H1 (cell line): ENCODE measurements at regions not wholly inside any gene's neighbourhood (a gene's known extent, or its start where the extent isn't known, plus 50 kb on each side); places are given as distances from the start of the nearest gene placed in this dataset.

Experiments
- CTCF ChIA-PET: fragments of 300-600 bp; sonication (Branson Sonifier 250); formaldehyde crosslinking; loops from one replicate; lab custom pipeline; 2021; ENCODE audit not compliant: partially characterized antibody; lab: Charles Lee
- POLR2A ChIA-PET: fragments of 300-600 bp; sonication (Branson Sonifier 250); formaldehyde crosslinking; loops from one replicate; lab custom pipeline; 2021; ENCODE audit warnings: inconsistent platforms; ENCODE audit not compliant: partially characterized antibody; lab: Charles Lee
- DNase-seq, 2 experiments: peaks; one replicate each; pipeline versions ENCODE4 v3.0.0 to v3.0.0-alpha.2; 2010 to 2022; ENCODE audit warnings: low spot score in 2 of 2, low read depth in 1 of 2, mixed read lengths in 1 of 2
- FAIRE-seq: peaks from 2 replicates; lab custom pipeline; 2011; peaks lifted over from hg19 to GRCh38; lab: Jason Lieb, UNC
- H2AFZ ChIP-seq: 2 replicates; pipeline ENCODE4 v1.8.1; 2012; ENCODE audit warnings: low read length, inconsistent platforms
- H2AK5ac ChIP-seq: 2 replicates; pipeline ENCODE4 v1.6.1; 2013; ENCODE audit warnings: low read depth, low read length
- H2BK120ac ChIP-seq: replicated peaks from 2 replicates; pipeline ENCODE3; 2013; ENCODE audit warnings: low read depth, low read length, inconsistent platforms
- H2BK12ac ChIP-seq: 2 replicates; pipeline ENCODE4 v1.6.1; 2013; ENCODE audit warnings: low read depth, low read length
- H2BK15ac ChIP-seq: 2 replicates; pipeline ENCODE4 v1.6.1; 2013; ENCODE audit warnings: low read length
- H2BK20ac ChIP-seq: 2 replicates; pipeline ENCODE4 v1.6.1; 2013; ENCODE audit warnings: low read length
- H2BK5ac ChIP-seq: 2 replicates; pipeline ENCODE4 v1.6.1; 2013; ENCODE audit warnings: low read depth, low read length
- H3K14ac ChIP-seq: 2 replicates; pipeline ENCODE4 v1.6.1; 2013; ENCODE audit warnings: inconsistent platforms; ENCODE audit not compliant: insufficient read length
- H3K18ac ChIP-seq: 2 replicates; pipeline ENCODE4 v1.6.1; 2013; ENCODE audit warnings: low read length; ENCODE audit errors: extremely low read depth
- H3K23ac ChIP-seq: 2 replicates; pipeline ENCODE4 v1.6.1; 2013; ENCODE audit warnings: inconsistent platforms; ENCODE audit not compliant: insufficient read length
- H3K23me2 ChIP-seq: 2 replicates; pipeline ENCODE4 v1.6.1; 2013; ENCODE audit warnings: low read depth, low read length
- H3K27ac ChIP-seq: 2 replicates; pipeline ENCODE4 v1.6.1; 2011; ENCODE audit warnings: low read depth, low read length, inconsistent platforms
- H3K27me3 ChIP-seq, 4 experiments: replicated peaks in 1 of 4; 1 replicate in 1 of 4; 2 replicates in 3 of 4; pipeline versions ENCODE4 v1.6.1 to v1.8.1; 2011 to 2013; ENCODE audit warnings: low read length in 3 of 4, mild to moderate bottlenecking in 3 of 4, inconsistent platforms in 2 of 4, mixed read lengths in 2 of 4, moderate library complexity in 1 of 4; ENCODE audit not compliant: control insufficient read depth in 3 of 4, insufficient read depth in 3 of 4; ENCODE audit errors: extremely low read depth in 1 of 4
- H3K36me3 ChIP-seq, 4 experiments: 2 replicates each; pipeline versions ENCODE4 v1.6.1 to v1.8.1; 2011 to 2013; ENCODE audit warnings: mild to moderate bottlenecking in 4 of 4, low read length in 3 of 4, moderate library complexity in 2 of 4, control low read depth in 1 of 4, inconsistent platforms in 1 of 4; ENCODE audit not compliant: insufficient read depth in 4 of 4, control insufficient read depth in 2 of 4
- H3K4ac ChIP-seq: replicated peaks from 2 replicates; pipeline ENCODE3; 2013; ENCODE audit warnings: low read length, low read depth, mixed read lengths, inconsistent platforms; ENCODE audit not compliant: insufficient read length
- H3K4me1 ChIP-seq, 4 experiments: replicated peaks in 1 of 4; 1 replicate in 1 of 4; 2 replicates in 3 of 4; pipeline versions ENCODE4 v1.6.1 to v1.8.1; 2011 to 2013; ENCODE audit warnings: low read length in 3 of 4, inconsistent platforms in 2 of 4, mixed read lengths in 1 of 4; ENCODE audit not compliant: insufficient read depth in 4 of 4, control insufficient read depth in 3 of 4
- H3K4me2 ChIP-seq, 2 experiments: 2 replicates each; pipeline versions ENCODE4 v1.6.1 to v1.8.1; 2011 to 2013; ENCODE audit warnings: low read depth in 2 of 2, low read length in 2 of 2, control low read depth in 1 of 2, inconsistent platforms in 1 of 2, mild to moderate bottlenecking in 1 of 2; ENCODE audit not compliant: insufficient read depth in 1 of 2
- H3K4me3 ChIP-seq, 4 experiments: fragments of 200-600, 300-600 bp in 1 of 4; sonication (generic), shearing (Covaris generic), sonication (Bioruptor Twin) in 1 of 4; 2 replicates each; pipeline versions ENCODE4 v1.5.1 to v1.8.1; 2011 to 2016; ENCODE audit warnings: low read length in 4 of 4, low read depth in 3 of 4, control low read depth in 2 of 4, inconsistent platforms in 2 of 4, mild to moderate bottlenecking in 2 of 4, mixed read lengths in 1 of 4, moderate library complexity in 1 of 4; ENCODE audit not compliant: insufficient read depth in 2 of 4; ENCODE audit errors: extremely low read depth in 1 of 4
- H3K56ac ChIP-seq: replicated peaks from 2 replicates; pipeline ENCODE3; 2013; ENCODE audit warnings: low read depth, mild to moderate bottlenecking, mixed read lengths, low read length, inconsistent platforms; ENCODE audit not compliant: insufficient read length
- H3K79me1 ChIP-seq: 2 replicates; pipeline ENCODE4 v1.6.1; 2013; ENCODE audit warnings: low read depth, low read length, control low read depth
- H3K79me2 ChIP-seq, 2 experiments: 2 replicates each; pipeline versions ENCODE4 v1.6.1 to v1.8.1; 2012 to 2013; ENCODE audit warnings: low read length in 2 of 2, mild to moderate bottlenecking in 2 of 2, inconsistent platforms in 1 of 2; ENCODE audit not compliant: insufficient read depth in 2 of 2, control insufficient read depth in 1 of 2
- H3K9ac ChIP-seq, 4 experiments: replicated peaks in 1 of 4; 1 replicate in 1 of 4; 2 replicates in 3 of 4; pipeline versions ENCODE4 v1.6.1 to v1.8.1; 2011 to 2013; ENCODE audit warnings: low read depth in 3 of 4, low read length in 3 of 4, control low read depth in 2 of 4, mild to moderate bottlenecking in 2 of 4, moderate library complexity in 2 of 4, inconsistent platforms in 1 of 4; ENCODE audit errors: extremely low read depth in 1 of 4
- H3K9me3 ChIP-seq, 2 experiments: 2 replicates each; pipeline versions ENCODE4 v1.6.1 to v1.8.1; 2012 to 2013; ENCODE audit warnings: mild to moderate bottlenecking in 2 of 2, moderate library complexity in 2 of 2, control low read depth in 1 of 2, inconsistent platforms in 1 of 2, low read depth in 1 of 2, low read length in 1 of 2, mixed read lengths in 1 of 2; ENCODE audit not compliant: insufficient read depth in 2 of 2
- H4K20me1 ChIP-seq, 2 experiments: replicated peaks in 1 of 2; 2 replicates each; pipeline versions ENCODE3 to v1.8.1; 2011 to 2013; ENCODE audit warnings: inconsistent platforms in 2 of 2, low read length in 2 of 2, mild to moderate bottlenecking in 1 of 2; ENCODE audit not compliant: insufficient read depth in 2 of 2, control insufficient read depth in 1 of 2
- H4K5ac ChIP-seq: 2 replicates; pipeline ENCODE4 v1.6.1; 2013; ENCODE audit warnings: low read length, low read depth, mixed read lengths, inconsistent platforms; ENCODE audit not compliant: insufficient read length
- H4K8ac ChIP-seq: 2 replicates; pipeline ENCODE4 v1.8.0; 2013; ENCODE audit warnings: mild to moderate bottlenecking, moderate library complexity, low read length, inconsistent platforms; ENCODE audit not compliant: insufficient read depth; ENCODE audit errors: extremely low read depth
- H4K91ac ChIP-seq: replicated peaks from 2 replicates; pipeline ENCODE3; 2013; ENCODE audit warnings: low read length, mixed read lengths, inconsistent platforms; ENCODE audit not compliant: insufficient read length
- JUND ChIP-seq: IDR thresholded peaks from 2 replicates; pipeline ENCODE4 v1.6.1; 2011; ENCODE audit warnings: mild to moderate bottlenecking, improper control_type of control experiment, low read length
- MAFK ChIP-seq: IDR thresholded peaks from 2 replicates; pipeline ENCODE4 v1.6.1; 2012; ENCODE audit warnings: low read depth, mild to moderate bottlenecking, improper control_type of control experiment, low read length
- RAD21 ChIP-seq, 2 experiments: IDR thresholded peaks in 1 of 2; conservative IDR thresholded peaks in 1 of 2; 2 replicates each; pipeline ENCODE4 v1.6.1; 2011; ENCODE audit warnings: low read depth in 2 of 2, low read length in 2 of 2, improper control_type of control experiment in 1 of 2, inconsistent platforms in 1 of 2, mild to moderate bottlenecking in 1 of 2, moderate library complexity in 1 of 2
- RBBP5 ChIP-seq: IDR thresholded peaks from 2 replicates; pipeline ENCODE4 v1.7.1; 2012; ENCODE audit warnings: low read depth, mild to moderate bottlenecking, inconsistent platforms, low read length, moderate library complexity, borderline replicate concordance
- SIX5 ChIP-seq: IDR thresholded peaks from 2 replicates; pipeline ENCODE4 v1.6.1; 2011; ENCODE audit warnings: mild to moderate bottlenecking, low read depth, low read length
- SP2 ChIP-seq: IDR thresholded peaks from 2 replicates; pipeline ENCODE4 v1.6.1; 2012; ENCODE audit warnings: mild to moderate bottlenecking, low read length, inconsistent platforms
- TEAD4 ChIP-seq: IDR thresholded peaks from 2 replicates; pipeline ENCODE4 v1.6.1; 2012; ENCODE audit warnings: low read depth, low read length, inconsistent platforms, mixed read lengths
- ZNF274 ChIP-seq: IDR thresholded peaks from 2 replicates; pipeline ENCODE4 v1.7.0; 2012; ENCODE audit warnings: low read length, borderline replicate concordance; ENCODE audit errors: extremely low read depth
- WGBS, 2 experiments: shearing (Covaris generic) in 1 of 2; methylation state at CpG; one replicate each; pipeline versions ENCODE4 v1.1.6 to v1.1.7; 2013 to 2015; ENCODE audit warnings: low lambda C conversion rate in 2 of 2, mixed read lengths in 2 of 2, inconsistent platforms in 1 of 2, low coverage in 1 of 2, missing lambda C conversion rate in 1 of 2; ENCODE audit not compliant: insufficient replicate concordance in 2 of 2, insufficient coverage in 1 of 2, insufficient read length in 1 of 2; ENCODE audit errors: extremely low coverage in 1 of 2, missing lambda C conversion rate in 1 of 2; 5-methylcytosine and 5-hydroxymethylcytosine counted together

- Histone ChIP-seq H2BK5ac (no peak overlapping the region), H3K4ac (no peak overlapping the region), H3K18ac (no peak overlapping the region), H2BK120ac (no peak overlapping the region)
- TF ChIP-seq SIX5 (no peak), TEAD4 (no peak), MAFK (no peak), JUND (no peak), SP2 (no peak), RBBP5 (no peak), RAD21 (IDR thresholded peaks at IDR 0.05 in 1 of 2, conservative IDR thresholded peaks at IDR 0.05 in 1 of 2; ENCODE audit: low read depth in 2 of 2, low read length in 2 of 2) (no peak), ZNF274 (no peak)
- TF ChIP-seq, all 59 proteins: peak for 0
- no peak overlapping the region for H4K5ac ChIP-seq
- no peak overlapping the region for H3K4me2 ChIP-seq
- no peak overlapping the region for H3K56ac ChIP-seq
- no peak for DNase-seq
- no peaks in the 10 kb centered on the region for H3K79me2 ChIP-seq
- H2BK12ac ChIP-seq, result no peak overlapping the region
- no peak overlapping the region for H3K14ac ChIP-seq
- H2AFZ ChIP-seq, result no peak overlapping the region
- H4K8ac ChIP-seq, result no peak overlapping the region
- no peaks in the 10 kb centered on the region for H4K20me1 ChIP-seq
- no peak for FAIRE-seq
- no peaks in the 10 kb centered on the region for H3K9me3 ChIP-seq
- CTCF ChIA-PET, result no interaction called here
- no peak overlapping the region for H3K27ac ChIP-seq
- no peaks in the 10 kb centered on the region for H3K36me3 ChIP-seq
- POLR2A ChIA-PET, result no interaction called here
- no peak overlapping the region for H2AK5ac ChIP-seq
- no peaks in the 10 kb centered on the region for H3K23me2 ChIP-seq
- H3K9ac ChIP-seq, result no peak overlapping the region
- H2BK20ac ChIP-seq, result no peak overlapping the region
- no peak overlapping the region for H3K4me3 ChIP-seq
- no peak overlapping the region for H3K23ac ChIP-seq
- H4K91ac ChIP-seq, result no peak overlapping the region
- H2BK15ac ChIP-seq, result no peak overlapping the region
- peaks cover 0 to 3% (median under 1%) of the 10 kb centered on the region in 4 experiments; a peak in 2 of 7 replicates for H3K4me1 ChIP-seq
- WGBS, 2 experiments, result 87% methylated on average over 11 of the region's 11 CpGs; no CpG with 5 or more reads in 1 of the 2 experiments
- no peaks in the 10 kb centered on the region for H3K27me3 ChIP-seq
- no peaks in the 10 kb centered on the region for H3K79me1 ChIP-seq
Observed at GRCh38 chr10:128967980-128968756, 498.9 kb upstream of the MGMT start.
